Stimulated activated memory B cell treated with anti-CD40 and anti-IgM and Interleukin-4, amounts not matched to agents 10 μg/mL and 1 μg/mL and 100 μg/mL, for 72 hours (primary cell): ENCODE measurements at regions not wholly inside any gene's neighbourhood (a gene's known extent, or its start where the extent isn't known, plus 50 kb on each side); places are given as distances from the start of the nearest gene placed in this dataset.

Source experiments
- ATAC-seq: fragments of 150-1000 bp; cut with Tn5 transposase; 2 replicates; pipeline ENCODE4 v1.10.0; 2021
- H3K27ac Mint-ChIP-seq: one replicate; pipeline ENCODE4 v1.8.0; 2022; ENCODE audit warnings: mild to moderate bottlenecking, mixed read lengths
- H3K27me3 Mint-ChIP-seq: one replicate; pipeline ENCODE4 v1.8.0; 2022; ENCODE audit warnings: mixed read lengths
- H3K36me3 Mint-ChIP-seq: one replicate; pipeline ENCODE4 v1.8.0; 2022; ENCODE audit warnings: mixed read lengths
- H3K4me1 Mint-ChIP-seq: one replicate; pipeline ENCODE4 v1.8.0; 2022; ENCODE audit warnings: mixed read lengths
- H3K4me3 Mint-ChIP-seq: one replicate; pipeline ENCODE4 v1.8.0; 2022; ENCODE audit warnings: mild to moderate bottlenecking, moderate library complexity, mixed read lengths
- H3K9me3 Mint-ChIP-seq: one replicate; pipeline ENCODE4 v1.8.0; 2022; ENCODE audit warnings: mixed read lengths

DNA sequence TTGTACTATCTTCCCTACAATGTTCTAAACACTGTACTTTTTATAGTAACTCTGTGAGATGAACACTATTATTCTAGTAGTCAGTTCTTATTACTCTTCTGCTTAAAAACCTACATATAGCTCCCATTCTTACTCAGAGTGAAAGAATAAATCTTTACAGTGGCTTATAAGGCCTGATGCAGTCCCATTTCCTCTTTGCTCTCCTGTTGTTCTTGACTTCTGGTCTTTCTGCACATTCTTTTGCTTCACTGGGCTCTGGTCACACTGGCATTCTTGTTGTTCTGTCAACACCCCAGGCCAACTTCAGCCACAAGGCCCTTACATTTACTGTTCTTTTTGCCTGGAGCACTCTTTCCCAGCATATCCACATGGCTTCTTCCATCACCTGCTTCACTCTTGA, 58.2 kb upstream of the TP63 start:
- peaks cover 6% of the 10 kb centered on the region for H3K9me3 Mint-ChIP-seq
- H3K27ac Mint-ChIP-seq: no peak overlapping the region
- no peak overlapping the region for H3K4me3 Mint-ChIP-seq
- peaks cover 23% of the 10 kb centered on the region for H3K4me1 Mint-ChIP-seq
- no peak for ATAC-seq
- H3K27me3 Mint-ChIP-seq: no peaks in the 10 kb centered on the region
- no peaks in the 10 kb centered on the region for H3K36me3 Mint-ChIP-seq

DNA sequence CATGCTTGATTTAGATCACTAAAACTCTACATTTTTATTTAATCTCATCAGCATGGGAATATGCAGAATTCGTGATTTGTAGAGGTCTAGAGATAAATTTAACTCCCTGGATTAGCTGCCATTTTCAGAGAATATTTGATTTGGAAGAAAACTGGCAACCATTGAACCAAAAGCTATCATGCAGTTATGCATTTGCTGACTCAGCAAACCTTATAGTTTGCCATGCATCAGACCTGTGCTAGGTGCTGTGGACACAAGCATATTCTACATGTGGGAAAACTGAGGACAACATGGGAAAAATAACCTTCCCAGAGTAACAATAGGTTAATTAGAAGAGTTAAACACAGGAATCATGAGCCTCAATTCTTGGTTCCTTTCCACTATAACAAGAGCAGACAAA, 54.7 kb upstream of the TP63 start:
- Mint-ChIP-seq H3K36me3 (no peaks in the 10 kb centered on the region), H3K4me3 (no peak overlapping the region), H3K4me1 (peaks cover 12% of the 10 kb centered on the region), H3K27ac (no peak overlapping the region), H3K27me3 (no peaks in the 10 kb centered on the region), H3K9me3 (peaks cover 6% of the 10 kb centered on the region)
- no peak for ATAC-seq

DNA sequence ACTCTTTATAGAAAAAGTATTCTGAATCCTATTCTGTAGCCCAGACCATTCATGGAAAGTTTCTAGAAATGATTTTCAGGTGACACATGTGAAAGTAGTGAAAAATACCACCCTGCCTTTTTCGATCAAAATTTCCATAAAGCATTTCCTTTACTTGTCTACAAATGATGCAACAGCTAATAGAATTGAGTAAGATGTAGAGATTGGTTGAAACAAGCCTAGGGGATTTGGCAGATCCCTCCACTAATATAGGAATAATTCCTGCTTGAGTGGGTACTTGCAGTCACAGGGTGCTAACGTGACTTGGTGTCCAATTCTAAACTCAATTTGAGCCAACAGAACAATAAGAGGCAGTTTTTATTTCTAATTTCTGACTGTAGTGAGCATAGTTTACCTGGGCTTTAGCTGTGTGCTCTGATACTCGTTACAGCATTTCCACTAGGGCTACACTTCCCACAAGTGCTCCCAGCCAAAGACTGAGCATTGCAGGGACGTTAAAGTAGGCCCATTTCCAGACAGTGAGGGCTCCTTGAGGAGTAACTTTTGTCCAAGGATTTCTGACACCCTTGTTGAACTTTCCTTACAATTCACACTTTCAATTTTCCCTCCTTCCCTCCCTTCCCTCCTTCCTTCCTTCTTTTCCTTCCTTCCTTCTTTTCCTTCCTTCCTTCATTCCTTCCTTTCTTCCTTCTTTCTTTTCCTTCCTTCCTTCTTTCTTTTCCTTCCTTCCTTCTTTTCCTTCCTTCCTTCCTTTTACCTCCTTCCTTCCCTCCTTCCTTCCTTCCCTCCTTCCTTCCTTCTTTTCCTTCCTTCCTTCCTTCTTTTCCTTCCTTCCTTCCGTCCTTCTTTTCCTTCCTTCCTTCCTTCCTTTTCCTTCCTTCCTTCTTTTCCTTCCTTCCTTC, 53.9 kb upstream of the TP63 start:
- Mint-ChIP-seq H3K27ac (no peak overlapping the region), H3K9me3 (peaks cover 6% of the 10 kb centered on the region), H3K4me3 (no peak overlapping the region), H3K36me3 (no peaks in the 10 kb centered on the region), H3K27me3 (no peaks in the 10 kb centered on the region), H3K4me1 (peaks cover 12% of the 10 kb centered on the region)
- no peak for ATAC-seq

DNA sequence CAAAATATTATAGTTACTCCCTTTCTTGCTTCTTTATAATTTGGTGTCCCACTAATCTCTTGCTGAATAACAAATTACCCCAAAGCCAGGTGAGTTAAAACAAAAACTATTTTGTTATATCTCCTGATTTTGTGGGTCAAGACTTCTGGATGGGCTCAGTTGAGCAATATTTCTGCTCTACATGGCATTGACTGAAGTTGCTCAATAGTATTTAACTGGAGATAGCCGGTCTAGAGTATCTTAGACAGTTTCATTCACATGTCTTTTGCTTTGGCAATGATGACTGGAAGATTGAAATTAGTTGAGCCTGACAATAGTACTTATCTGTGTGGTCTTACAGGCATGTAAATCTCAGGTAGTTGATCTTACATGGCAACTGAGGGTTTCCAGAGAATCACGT, 51.0 kb upstream of the TP63 start:
- peaks cover 6% of the 10 kb centered on the region for H3K9me3 Mint-ChIP-seq
- H3K4me1 Mint-ChIP-seq: peaks cover 6% of the 10 kb centered on the region
- H3K27ac Mint-ChIP-seq: no peak overlapping the region
- H3K36me3 Mint-ChIP-seq: no peaks in the 10 kb centered on the region
- H3K27me3 Mint-ChIP-seq: no peaks in the 10 kb centered on the region
- ATAC-seq: no peak
- H3K4me3 Mint-ChIP-seq: no peak overlapping the region
